Heart left ventricle (tissue), 16 donors: ENCODE measurements at regions not wholly inside any gene's neighbourhood (a gene's known extent, or its start where the extent isn't known, plus 50 kb on each side); places are given as distances from the start of the nearest gene placed in this dataset.
A peak's percentile ranks its signal among the peaks of the same experiment; 100 is the strongest.

Experiments
- ATAC-seq, 4 donors: fragments of 200-7000 bp; cut with Tn5 transposase; one replicate each; pipeline ENCODE4 v1.9.1; 2020 to 2022; ENCODE audit warnings: moderate library complexity in 4 of 4, mild to moderate bottlenecking in 3 of 4, moderate number of reproducible peaks in 1 of 4
- DNase-seq, 5 donors: peaks; one replicate each; pipeline ENCODE4 v3.0.0-alpha.2; 2020
- H3K27ac ChIP-seq, 12 donors: fragments of 200-600 bp; sonication (generic) in 4 of 12; one replicate each; pipeline versions ENCODE4 v1.5.0 to v1.8.0; 2016 to 2022; ENCODE audit warnings: mild to moderate bottlenecking in 2 of 12
- H3K27me3 ChIP-seq, 9 donors: fragments of 200-600 bp; sonication (generic) in 2 of 9; one replicate each; pipeline versions ENCODE4 v1.5.1 to v1.8.0; 2016 to 2022; ENCODE audit warnings: mild to moderate bottlenecking in 3 of 9
- H3K36me3 ChIP-seq, 9 donors: fragments of 200-600 bp; sonication (generic) in 2 of 9; one replicate each; pipeline versions ENCODE4 v1.5.0 to v1.8.0; 2018 to 2022; ENCODE audit warnings: mild to moderate bottlenecking in 2 of 9
- H3K4me1 ChIP-seq, 12 donors: fragments of 200-600 bp; sonication (generic) in 4 of 12; one replicate each; pipeline versions ENCODE4 v1.5.0 to v1.8.0; 2016 to 2022; ENCODE audit warnings: mild to moderate bottlenecking in 3 of 12
- H3K4me3 ChIP-seq, 12 donors: fragments of 200-600 bp; sonication (generic) in 4 of 12; one replicate each; pipeline versions ENCODE4 v1.5.0 to v1.8.0; 2017 to 2022; ENCODE audit warnings: mild to moderate bottlenecking in 9 of 12, moderate library complexity in 4 of 12
- H3K9me3 ChIP-seq, 12 donors: fragments of 200-600 bp; sonication (generic) in 4 of 12; one replicate each; pipeline versions ENCODE4 v1.5.0 to v1.8.0; 2016 to 2022; ENCODE audit warnings: mild to moderate bottlenecking in 1 of 12
- CTCF ChIP-seq, 12 donors: fragments of 200-600 bp; sonication (generic) in 4 of 12; IDR thresholded peaks; one replicate each; pipeline versions ENCODE4 v1.5.0 to v1.8.0; 2018 to 2022; ENCODE audit warnings: antibody characterized with exemption in 12 of 12, mild to moderate bottlenecking in 5 of 12
- POLR2A ChIP-seq, 2 donors: fragments of 450-650 bp; IDR thresholded peaks; one replicate each; pipeline ENCODE4 v1.6.1; 2017; ENCODE audit warnings: antibody characterized with exemption in 2 of 2, mild to moderate bottlenecking in 2 of 2, moderate library complexity in 2 of 2
- WGBS, 4 donors: extraction: QIAGEN DNeasy Blood & Tissue Kit in 2 of 4; methylation state at CpG; one replicate each; pipeline versions ENCODE4 v1.1.5 to v1.1.7; 2013 to 2018; 5-methylcytosine and 5-hydroxymethylcytosine counted together
- intact Hi-C, 10 donors: fragments of 100-400 bp; cut with DNase I; formaldehyde crosslinking; loops; one replicate each; pipeline versions ENCODE4 v1.11.1 to v1.14.2; 2022
- donor health status: ischemic (EF 13 %, LVEDD 7.1; RV severe dilation, severe dysfunction).
- donor health status: healthy with polysubstance abuse.
- donor health status: DM: no; HTN: yes; CAD: no.
- donor health status: DM: no; HTN: no; CAD: no.
- donor health status: ischemic (EF 25% LVEDD 6.9; RV normal size, moderate dysfunction).
- donor health status: ischemic (EF 25% LVEDD 5.7; RV mildly dilated, moderate dysfunction).
- donor health status: healthy.
- donor health status: DM: yes; HTN: yes; CAD: no.
- donor health status: ischemic (EF 35%, LVEDD 5.7; RV mildly dilated, moderate dysfunction).
- donor health status: nonischemic (EF 11% LVEDD 7.7; RV severe dilation, severe dysfunction).
- donor health status: DM: yes; HTN: yes; CAD: no.
- donor health status: PGD.
- donor health status: ischemic (EF 29% LVEDD 5.4; RV normal size, mild dysfunction).
- donor health status: nonischemic (EF 23%, LVEDD 6.1; RV moderate dilation, normal function).

GRCh38 chr2:147488472-147488871, 356.4 kb upstream of the ACVR2A start:
- Histone ChIP-seq H3K9me3 (no peaks in the 10 kb centered on the region), H3K36me3 (no peaks in the 10 kb centered on the region), H3K27ac (no peak overlapping the region), H3K27me3 (peaks cover 0 to 10% (median 0%) of the 10 kb centered on the region in 9 donors), H3K4me3 (no peak overlapping the region), H3K4me1 (peaks cover 0 to 5% (median 0%) of the 10 kb centered on the region in 12 donors)
- WGBS, 4 donors, result 65 to 87% (median 77%) methylated on average over 3 of the region's 3 CpGs
- intact Hi-C loops, result no loop called here
- TF ChIP-seq POLR2A (IDR thresholded peaks at IDR 0.05), result no peak
- no peak for TF ChIP-seq CTCF (IDR thresholded peaks at IDR 0.05)
- no peak for DNase-seq
- ATAC-seq, result no peak

GRCh38 chr2:147487978-147488289, 356.9 kb upstream of the ACVR2A start:
- no peak for TF ChIP-seq CTCF (IDR thresholded peaks at IDR 0.05)
- TF ChIP-seq POLR2A (IDR thresholded peaks at IDR 0.05), result no peak
- intact Hi-C loops, result no loop called here
- WGBS, 4 donors, result 89 to 99% (median 94%) methylated on average over 2 of the region's 2 CpGs
- peaks cover 0 to 10% (median 0%) of the 10 kb centered on the region in 9 donors for H3K27me3 ChIP-seq
- ATAC-seq, result no peak
- H3K4me1 ChIP-seq, result peaks cover 0 to 9% (median 0%) of the 10 kb centered on the region in 12 donors
- no peaks in the 10 kb centered on the region for H3K9me3 ChIP-seq
- H3K36me3 ChIP-seq, result no peaks in the 10 kb centered on the region
- H3K4me3 ChIP-seq, result no peak overlapping the region
- DNase-seq, result no peak
- H3K27ac ChIP-seq, result no peak overlapping the region

- H3K27me3 ChIP-seq, result peaks cover 0 to 10% (median 0%) of the 10 kb centered on the region in 9 donors
- no peak overlapping the region for H3K4me3 ChIP-seq
- WGBS, 4 donors, result 31 to 43% (median 37%) methylated on average over 3 of the region's 3 CpGs
Observed at GRCh38 chr2:147487286-147487977, 357.4 kb upstream of the ACVR2A start.

GRCh38 chr2:147485210-147485851, 359.5 kb upstream of the ACVR2A start:
- H3K4me3 ChIP-seq, result no peak overlapping the region
- TF ChIP-seq CTCF (IDR thresholded peaks at IDR 0.05), result no peak
- no peak for TF ChIP-seq POLR2A (IDR thresholded peaks at IDR 0.05)
- DNase-seq (no peak), ATAC-seq (no peak)
- no peaks in the 10 kb centered on the region for H3K36me3 ChIP-seq
- H3K9me3 ChIP-seq, result no peaks in the 10 kb centered on the region
- H3K27ac ChIP-seq, result peak overlapping the region in 2 of 12 donors; percentile 8 to 14
- peaks cover 0 to 10% (median 0%) of the 10 kb centered on the region in 9 donors for H3K27me3 ChIP-seq
- peaks cover 0 to 21% (median 2%) of the 10 kb centered on the region in 12 donors for H3K4me1 ChIP-seq
- intact Hi-C loops, result no loop called here

More at GRCh38 chr2:147487286-147487977, 357.4 kb upstream of the ACVR2A start:
- DNase-seq, result no peak
- intact Hi-C loops, result no loop called here
- no peaks in the 10 kb centered on the region for H3K36me3 ChIP-seq
- no peak for ATAC-seq
- H3K4me1 ChIP-seq, result peaks cover 0 to 14% (median 0%) of the 10 kb centered on the region in 12 donors
- no peak overlapping the region for H3K27ac ChIP-seq
- no peak for TF ChIP-seq POLR2A (IDR thresholded peaks at IDR 0.05)
- H3K9me3 ChIP-seq, result no peaks in the 10 kb centered on the region
